ENCODE measurements at regions not wholly inside any gene's neighbourhood (a gene's known extent, or its start where the extent isn't known, plus 50 kb on each side); places are given as distances from the start of the nearest gene placed in this dataset.
"Not testable (repeated sequence)": the region's sequence is repeated elsewhere in the genome, so short reads cannot be mapped to it uniquely, and the experiment has no call there.

GRCh38 chr3:106083207-106083606, 214.4 kb upstream of the CBLB start:
- no peak for DNase-seq

- DNase-seq = no peak
Measured at GRCh38 chr3:106083854-106084253, 215.0 kb upstream of the CBLB start.

GRCh38 chr3:106086038-106086437, 217.2 kb upstream of the CBLB start:
- DNase-seq = no peak

- no peak for DNase-seq
Measured at GRCh38 chr3:106086636-106087035, 217.8 kb upstream of the CBLB start.

GRCh38 chr3:106088304-106088703, 219.5 kb upstream of the CBLB start:
- DNase-seq = no peak

- DNase-seq = no peak
Measured at GRCh38 chr3:106088899-106089298, 220.1 kb upstream of the CBLB start.

GRCh38 chr3:106089806-106090205, 221.0 kb upstream of the CBLB start:
- DNase-seq = no peak

- no peak for DNase-seq
Measured at GRCh38 chr3:106092792-106093191, 224.0 kb upstream of the CBLB start.

- no peak for DNase-seq
Measured at GRCh38 chr3:106093616-106094015, 224.8 kb upstream of the CBLB start.

GRCh38 chr3:106097817-106098435, 229.1 kb upstream of the CBLB start:
- DNase-seq = no peak

- no peak for DNase-seq
Measured at GRCh38 chr3:106103383-106103782, 234.6 kb upstream of the CBLB start.

- DNase-seq = no peak
Measured at GRCh38 chr3:106104078-106104477, 235.3 kb upstream of the CBLB start.

GRCh38 chr3:106108925-106109324, 240.1 kb upstream of the CBLB start:
- no peak for DNase-seq

GRCh38 chr3:106112561-106112960, 243.7 kb upstream of the CBLB start:
- not testable (repeated sequence) for DNase-seq

GRCh38 chr3:106113747-106114146, 244.9 kb upstream of the CBLB start:
- no peak for DNase-seq

GRCh38 chr3:106114220-106114619, 245.4 kb upstream of the CBLB start:
- no peak for DNase-seq

- no peak for DNase-seq
Measured at GRCh38 chr3:106114848-106115247, 246.0 kb upstream of the CBLB start.

GRCh38 chr3:106115557-106115956, 246.7 kb upstream of the CBLB start:
- no peak for DNase-seq

GRCh38 chr3:106116733-106117489, 248.1 kb upstream of the CBLB start:
- DNase-seq = no peak

- no peak for DNase-seq
Measured at GRCh38 chr3:106117490-106117858, 248.7 kb upstream of the CBLB start.

GRCh38 chr3:106119614-106120082, 250.8 kb upstream of the CBLB start:
- DNase-seq = no peak

GRCh38 chr3:106120356-106120755, 251.5 kb upstream of the CBLB start:
- DNase-seq = no peak

- no peak for DNase-seq
Measured at GRCh38 chr3:106121491-106122289, 252.9 kb upstream of the CBLB start.

GRCh38 chr3:106124818-106125217, 256.0 kb upstream of the CBLB start:
- no peak for DNase-seq
